ENCODE measurements at regions not wholly inside any gene's neighbourhood (a gene's known extent, or its start where the extent isn't known, plus 50 kb on each side); places are given as distances from the start of the nearest gene placed in this dataset.

DNA sequence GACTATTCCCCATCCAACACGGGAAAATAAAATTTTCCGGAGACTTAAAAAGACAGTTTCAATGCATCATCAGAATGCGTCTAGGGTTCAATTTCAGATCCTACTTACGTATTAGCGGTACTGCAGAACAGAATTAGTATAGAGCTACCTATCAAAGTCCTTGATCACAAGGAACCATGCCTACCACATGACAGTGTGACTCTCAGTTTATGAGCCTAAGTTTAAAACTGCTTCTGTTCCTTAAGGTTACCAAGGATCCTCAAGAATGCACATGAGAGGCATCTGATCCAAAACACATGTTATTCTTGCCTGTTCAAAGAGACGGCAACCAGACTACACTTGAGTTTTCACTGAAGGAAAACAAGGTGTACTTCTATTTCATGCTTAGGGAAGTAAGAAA lies 369.7 kb downstream of the EPHA4 start:
- H3K27me3 Mint-ChIP-seq (ENCODE audit: unreplicated experiment): peaks cover 2% of the 10 kb centered on the region
- DNase-seq: no peak
- H3K36me3 Mint-ChIP-seq (ENCODE audit: unreplicated experiment): no peaks in the 10 kb centered on the region
- peaks cover 4% of the 10 kb centered on the region for H3K9me3 Mint-ChIP-seq (ENCODE audit: unreplicated experiment)
- H3K4me3 Mint-ChIP-seq (ENCODE audit: unreplicated experiment): no peak overlapping the region
- no peak overlapping the region for H3K27ac Mint-ChIP-seq (ENCODE audit: unreplicated experiment)
- TF ChIP-seq, protein P1, sequence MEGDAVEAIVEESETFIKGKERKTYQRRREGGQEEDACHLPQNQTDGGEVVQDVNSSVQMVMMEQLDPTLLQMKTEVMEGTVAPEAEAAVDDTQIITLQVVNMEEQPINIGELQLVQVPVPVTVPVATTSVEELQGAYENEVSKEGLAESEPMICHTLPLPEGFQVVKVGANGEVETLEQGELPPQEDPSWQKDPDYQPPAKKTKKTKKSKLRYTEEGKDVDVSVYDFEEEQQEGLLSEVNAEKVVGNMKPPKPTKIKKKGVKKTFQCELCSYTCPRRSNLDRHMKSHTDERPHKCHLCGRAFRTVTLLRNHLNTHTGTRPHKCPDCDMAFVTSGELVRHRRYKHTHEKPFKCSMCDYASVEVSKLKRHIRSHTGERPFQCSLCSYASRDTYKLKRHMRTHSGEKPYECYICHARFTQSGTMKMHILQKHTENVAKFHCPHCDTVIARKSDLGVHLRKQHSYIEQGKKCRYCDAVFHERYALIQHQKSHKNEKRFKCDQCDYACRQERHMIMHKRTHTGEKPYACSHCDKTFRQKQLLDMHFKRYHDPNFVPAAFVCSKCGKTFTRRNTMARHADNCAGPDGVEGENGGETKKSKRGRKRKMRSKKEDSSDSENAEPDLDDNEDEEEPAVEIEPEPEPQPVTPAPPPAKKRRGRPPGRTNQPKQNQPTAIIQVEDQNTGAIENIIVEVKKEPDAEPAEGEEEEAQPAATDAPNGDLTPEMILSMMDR (IDR thresholded peaks at IDR 0.05; ENCODE audit: partially characterized antibody, unreplicated experiment): no peak
- peaks cover 13% of the 10 kb centered on the region for H3K4me1 Mint-ChIP-seq (ENCODE audit: low read depth, unreplicated experiment)

DNA sequence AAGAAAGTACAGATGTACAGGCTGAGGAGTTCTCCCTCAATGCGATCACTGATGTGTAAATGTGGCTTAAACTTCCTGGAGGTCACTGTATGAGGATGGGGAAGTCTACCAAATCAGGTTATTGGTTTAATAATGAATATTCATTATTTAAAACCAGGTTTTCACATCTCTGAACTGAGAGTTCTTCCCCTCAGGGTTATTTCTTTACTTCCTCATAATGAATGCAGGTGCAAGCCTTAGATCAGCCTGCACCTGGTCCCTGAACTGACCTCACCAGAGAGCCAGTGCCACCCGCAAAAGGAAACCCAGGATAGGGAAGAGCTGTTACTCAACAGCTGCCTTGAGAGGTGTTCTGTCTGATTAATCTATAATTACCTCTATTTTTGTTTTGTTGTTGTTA lies 369.0 kb downstream of the EPHA4 start:
- Mint-ChIP-seq H3K27me3 (ENCODE audit: unreplicated experiment) (peaks cover 2% of the 10 kb centered on the region), H3K36me3 (ENCODE audit: unreplicated experiment) (no peaks in the 10 kb centered on the region), H3K4me1 (ENCODE audit: low read depth, unreplicated experiment) (peaks cover 13% of the 10 kb centered on the region), H3K27ac (ENCODE audit: unreplicated experiment) (no peak overlapping the region), H3K9me3 (ENCODE audit: unreplicated experiment) (peaks cover 4% of the 10 kb centered on the region), H3K4me3 (ENCODE audit: unreplicated experiment) (no peak overlapping the region)
- no peak for DNase-seq
- TF ChIP-seq, protein P1 (IDR thresholded peaks at IDR 0.05; ENCODE audit: partially characterized antibody, unreplicated experiment): no peak

DNA sequence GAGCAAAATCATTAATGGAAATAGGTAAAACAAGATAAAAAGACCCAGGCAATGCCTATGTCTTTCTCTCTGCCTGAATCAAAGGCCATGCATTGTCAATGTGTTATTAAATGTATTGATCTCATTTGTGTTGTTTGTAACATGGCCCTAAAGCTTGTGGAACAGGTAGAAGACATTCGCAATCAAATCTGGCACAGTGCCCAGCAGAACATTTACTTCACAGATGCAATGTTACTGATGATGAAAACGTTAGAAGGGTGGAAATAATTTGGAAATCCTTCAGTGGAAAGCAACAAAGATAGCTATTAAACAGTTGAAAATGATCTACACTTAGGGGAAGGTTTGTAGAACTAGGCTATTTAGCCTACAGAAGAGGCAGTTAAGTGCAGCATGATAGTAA lies 368.2 kb downstream of the EPHA4 start:
- Mint-ChIP-seq H3K9me3 (ENCODE audit: unreplicated experiment) (peaks cover 4% of the 10 kb centered on the region), H3K4me3 (ENCODE audit: unreplicated experiment) (peak overlapping the region; percentile 10), H3K36me3 (ENCODE audit: unreplicated experiment) (no peaks in the 10 kb centered on the region), H3K4me1 (ENCODE audit: low read depth, unreplicated experiment) (peaks cover 13% of the 10 kb centered on the region), H3K27me3 (ENCODE audit: unreplicated experiment) (peaks cover 2% of the 10 kb centered on the region), H3K27ac (ENCODE audit: unreplicated experiment) (peak overlapping the region; percentile 35)
- no peak for DNase-seq
- TF ChIP-seq, protein P1 (IDR thresholded peaks at IDR 0.05; ENCODE audit: partially characterized antibody, unreplicated experiment): no peak

DNA sequence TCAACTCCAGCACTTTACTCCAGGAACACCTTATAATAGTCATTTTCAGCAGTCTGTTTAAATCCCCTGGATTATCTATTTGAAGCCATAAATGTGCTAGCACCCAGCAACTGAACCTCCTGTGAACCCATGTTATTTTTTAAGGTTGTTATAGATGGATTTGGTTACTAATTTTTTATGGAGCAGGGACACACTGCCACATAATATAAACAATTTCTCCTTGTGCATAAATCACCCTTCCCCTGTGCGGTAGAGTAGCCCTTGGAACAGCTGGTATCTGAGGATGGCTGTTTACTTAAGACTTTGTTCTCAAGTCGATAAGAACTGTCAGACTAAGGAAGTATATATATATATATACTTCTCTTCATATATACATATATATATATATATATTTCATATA lies 367.4 kb downstream of the EPHA4 start:
- peaks cover 13% of the 10 kb centered on the region for H3K4me1 Mint-ChIP-seq (ENCODE audit: low read depth, unreplicated experiment)
- H3K27ac Mint-ChIP-seq (ENCODE audit: unreplicated experiment): no peak overlapping the region
- TF ChIP-seq, protein P1 (IDR thresholded peaks at IDR 0.05; ENCODE audit: partially characterized antibody, unreplicated experiment): no peak
- H3K9me3 Mint-ChIP-seq (ENCODE audit: unreplicated experiment): peaks cover 7% of the 10 kb centered on the region
- no peak overlapping the region for H3K4me3 Mint-ChIP-seq (ENCODE audit: unreplicated experiment)
- DNase-seq: no peak
- no peaks in the 10 kb centered on the region for H3K36me3 Mint-ChIP-seq (ENCODE audit: unreplicated experiment)
- H3K27me3 Mint-ChIP-seq (ENCODE audit: unreplicated experiment): peaks cover 2% of the 10 kb centered on the region

DNA sequence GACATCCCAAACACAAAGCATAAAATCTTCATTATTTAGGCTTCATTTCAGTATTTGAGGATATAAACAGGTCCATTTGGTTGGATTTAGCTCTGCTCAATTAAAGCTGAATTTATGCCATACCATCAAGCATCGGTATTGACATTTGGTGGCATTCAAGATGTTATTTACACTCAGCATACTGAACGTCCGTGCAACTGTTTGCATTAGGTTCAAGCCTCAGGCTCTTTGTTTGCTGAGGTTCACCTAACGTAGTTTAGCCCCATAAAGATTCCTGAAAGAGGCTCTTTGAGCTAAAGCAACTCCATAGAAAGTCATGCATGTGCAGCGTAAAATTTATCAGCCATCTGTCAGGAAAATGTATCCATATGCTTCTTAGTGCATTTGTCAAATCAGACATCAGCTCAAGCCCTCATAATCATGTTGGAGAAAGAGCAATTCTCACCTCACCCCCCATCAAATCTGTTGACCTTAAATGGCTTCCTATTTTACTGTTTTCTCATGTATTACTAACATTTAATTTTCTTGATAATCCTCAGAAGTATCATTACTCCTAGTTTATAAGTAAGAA lies 366.9 kb downstream of the EPHA4 start:
- Mint-ChIP-seq H3K36me3 (ENCODE audit: unreplicated experiment) (no peaks in the 10 kb centered on the region), H3K9me3 (ENCODE audit: unreplicated experiment) (peaks cover 7% of the 10 kb centered on the region), H3K4me1 (ENCODE audit: low read depth, unreplicated experiment) (peaks cover 13% of the 10 kb centered on the region)

More for the DNA sequence above, 366.9 kb downstream of the EPHA4 start:
- DNase-seq: no peak
- H3K27me3 Mint-ChIP-seq (ENCODE audit: unreplicated experiment): peaks cover 2% of the 10 kb centered on the region
- peak overlapping the region; percentile 63 for H3K27ac Mint-ChIP-seq (ENCODE audit: unreplicated experiment)
- TF ChIP-seq, protein P1 (IDR thresholded peaks at IDR 0.05; ENCODE audit: partially characterized antibody, unreplicated experiment): no peak
- H3K4me3 Mint-ChIP-seq (ENCODE audit: unreplicated experiment): peak overlapping the region; percentile 12
